ENCODE measurements at regions not wholly inside any gene's neighbourhood (a gene's known extent, or its start where the extent isn't known, plus 50 kb on each side); places are given as distances from the start of the nearest gene placed in this dataset.
"Not testable (repeated sequence)": the region's sequence is repeated elsewhere in the genome, so short reads cannot be mapped to it uniquely, and the experiment has no call there.

DNA sequence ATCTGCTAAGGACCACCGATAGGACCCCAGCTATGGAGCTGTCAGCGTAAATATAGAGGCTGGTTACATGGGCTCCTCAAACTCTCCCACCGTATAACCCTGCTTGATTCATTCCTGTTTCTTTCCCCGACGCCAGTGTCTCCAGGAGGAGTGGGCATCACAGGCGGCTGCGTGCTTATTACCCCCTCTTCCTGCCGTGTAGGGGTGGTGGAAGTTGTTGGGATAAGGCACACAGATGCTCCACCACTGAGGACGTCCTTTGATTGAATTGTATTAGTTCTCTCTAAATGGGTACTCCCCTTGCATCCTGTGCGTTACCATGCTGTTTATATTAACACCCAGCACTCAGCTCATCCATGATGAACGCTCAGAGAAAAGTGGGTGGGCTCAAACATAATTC lies 104.6 kb downstream of the ZBTB18 start:
- H3K4me3 ChIP-seq (ENCODE audit: low read depth in 1 of 2, low read length in 2 of 2), result no peak overlapping the region

DNA sequence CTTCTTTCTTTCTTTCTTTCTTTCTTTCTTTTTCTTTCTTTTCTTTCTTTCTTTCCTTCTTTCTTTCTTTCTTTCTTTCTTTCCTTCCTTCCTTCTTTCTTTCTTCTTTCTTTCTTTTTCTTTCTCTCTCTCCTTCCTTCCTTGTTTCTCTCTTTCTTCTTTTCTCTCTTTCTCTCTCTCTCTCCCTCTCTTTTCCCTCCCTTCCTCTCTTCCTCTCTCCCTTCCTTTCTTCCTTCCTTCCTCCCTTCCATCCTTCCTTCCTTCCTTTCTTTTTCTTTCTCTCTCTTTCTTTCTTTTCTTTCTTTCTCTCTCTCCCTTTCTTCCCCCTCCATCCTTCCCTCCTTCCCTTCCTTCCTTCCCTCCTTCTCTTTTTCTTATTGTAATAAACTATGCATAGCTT lies 105.5 kb downstream of the ZBTB18 start:
- H3K9ac ChIP-seq (ENCODE audit: low read depth in 1 of 2, low read length in 2 of 2); H3K27me3 ChIP-seq (ENCODE audit: control insufficient read depth in 1 of 2, insufficient read depth in 2 of 2, low read length in 2 of 2); H3K27ac ChIP-seq (ENCODE audit: low read depth, low read length); H3K9me3 ChIP-seq (ENCODE audit: control insufficient read depth in 1 of 2, low read length in 2 of 2); H3K36me3 ChIP-seq (ENCODE audit: control insufficient read depth in 1 of 2, insufficient read depth in 2 of 2, low read length in 2 of 2); H3K4me1 ChIP-seq (ENCODE audit: control insufficient read depth in 1 of 2, insufficient read depth in 2 of 2, low read length in 2 of 2); H3K4me3 ChIP-seq (ENCODE audit: low read depth in 1 of 2, low read length in 2 of 2): not testable (repeated sequence)

More for the DNA sequence above, 104.6 kb downstream of the ZBTB18 start:
- no peak overlapping the region for H3K27ac ChIP-seq (ENCODE audit: low read depth, low read length)
- no peaks in the 10 kb centered on the region for H3K9me3 ChIP-seq (ENCODE audit: control insufficient read depth in 1 of 2, low read length in 2 of 2)
- no peaks in the 10 kb centered on the region for H3K36me3 ChIP-seq (ENCODE audit: control insufficient read depth in 1 of 2, insufficient read depth in 2 of 2, low read length in 2 of 2)
- no peaks in the 10 kb centered on the region for H3K4me1 ChIP-seq (ENCODE audit: control insufficient read depth in 1 of 2, insufficient read depth in 2 of 2, low read length in 2 of 2)
- H3K9ac ChIP-seq (ENCODE audit: low read depth in 1 of 2, low read length in 2 of 2), result no peak overlapping the region
- H3K27me3 ChIP-seq (ENCODE audit: control insufficient read depth in 1 of 2, insufficient read depth in 2 of 2, low read length in 2 of 2), result no peaks in the 10 kb centered on the region

DNA sequence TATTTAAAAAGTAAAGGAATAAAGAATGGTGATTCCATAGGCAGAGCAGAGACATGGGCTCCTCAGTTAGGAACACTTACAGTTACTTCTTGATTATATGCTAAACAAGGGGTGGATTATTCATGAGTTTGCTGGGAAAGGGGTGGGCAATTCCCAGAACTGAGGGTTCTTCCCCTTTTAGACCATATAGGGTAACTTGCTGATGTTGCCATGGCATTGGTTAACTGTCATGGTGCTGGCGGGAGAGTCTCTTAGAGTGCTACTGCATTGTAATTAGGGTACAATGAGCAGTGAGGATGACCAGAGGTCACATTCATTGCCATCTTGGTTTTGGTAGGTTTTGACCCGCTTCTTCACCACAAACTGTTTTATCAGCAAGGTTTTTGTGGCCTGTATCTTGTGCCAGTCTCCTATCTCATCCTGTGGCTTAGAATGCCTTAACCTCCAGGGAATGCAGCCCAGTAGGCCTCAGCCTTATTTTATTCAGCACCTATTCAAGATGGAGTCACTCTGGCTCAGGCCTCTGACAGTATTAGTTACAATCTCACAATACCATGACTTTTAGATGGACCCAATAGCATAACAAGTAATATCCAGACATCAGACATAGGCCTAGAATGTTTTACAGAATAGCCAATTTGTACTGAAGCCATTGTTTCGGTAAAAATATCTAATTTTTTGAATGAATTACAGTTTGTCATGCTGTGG lies 106.8 kb downstream of the ZBTB18 start:
- Histone ChIP-seq H3K27me3 (ENCODE audit: control insufficient read depth in 1 of 2, insufficient read depth in 2 of 2, low read length in 2 of 2) (no peaks in the 10 kb centered on the region), H3K4me1 (ENCODE audit: control insufficient read depth in 1 of 2, insufficient read depth in 2 of 2, low read length in 2 of 2) (no peaks in the 10 kb centered on the region), H3K27ac (ENCODE audit: low read depth, low read length) (no peak overlapping the region), H3K9me3 (ENCODE audit: control insufficient read depth in 1 of 2, low read length in 2 of 2) (no peaks in the 10 kb centered on the region), H3K36me3 (ENCODE audit: control insufficient read depth in 1 of 2, insufficient read depth in 2 of 2, low read length in 2 of 2) (no peaks in the 10 kb centered on the region), H3K9ac (ENCODE audit: low read depth in 1 of 2, low read length in 2 of 2) (no peak overlapping the region), H3K4me3 (ENCODE audit: low read depth in 1 of 2, low read length in 2 of 2) (no peak overlapping the region)

DNA sequence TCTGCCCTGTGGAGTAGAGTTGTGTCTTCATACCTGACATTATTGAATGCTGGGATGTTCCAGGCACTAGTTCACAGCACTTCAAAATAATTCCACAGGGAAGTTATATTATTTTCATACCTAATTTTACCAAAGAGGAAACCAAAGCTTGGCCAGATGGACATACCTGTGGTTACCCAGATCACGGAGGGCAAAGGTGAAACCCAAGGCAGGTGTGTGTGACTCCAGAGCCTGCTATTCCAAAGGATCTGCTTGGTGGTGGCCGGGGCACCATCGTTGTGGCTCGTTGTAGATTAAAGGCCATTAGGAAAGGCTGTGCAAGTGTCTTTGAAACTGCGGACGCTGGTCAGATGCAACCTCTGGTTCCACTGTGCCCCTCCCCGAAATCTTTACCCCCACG lies 108.6 kb downstream of the ZBTB18 start:
- Histone ChIP-seq H3K4me1 (ENCODE audit: control insufficient read depth in 1 of 2, insufficient read depth in 2 of 2, low read length in 2 of 2) (no peaks in the 10 kb centered on the region), H3K36me3 (ENCODE audit: control insufficient read depth in 1 of 2, insufficient read depth in 2 of 2, low read length in 2 of 2) (no peaks in the 10 kb centered on the region), H3K9me3 (ENCODE audit: control insufficient read depth in 1 of 2, low read length in 2 of 2) (no peaks in the 10 kb centered on the region), H3K27me3 (ENCODE audit: control insufficient read depth in 1 of 2, insufficient read depth in 2 of 2, low read length in 2 of 2) (no peaks in the 10 kb centered on the region), H3K4me3 (ENCODE audit: low read depth in 1 of 2, low read length in 2 of 2) (no peak overlapping the region), H3K27ac (ENCODE audit: low read depth, low read length) (no peak overlapping the region), H3K9ac (ENCODE audit: low read depth in 1 of 2, low read length in 2 of 2) (no peak overlapping the region)

DNA sequence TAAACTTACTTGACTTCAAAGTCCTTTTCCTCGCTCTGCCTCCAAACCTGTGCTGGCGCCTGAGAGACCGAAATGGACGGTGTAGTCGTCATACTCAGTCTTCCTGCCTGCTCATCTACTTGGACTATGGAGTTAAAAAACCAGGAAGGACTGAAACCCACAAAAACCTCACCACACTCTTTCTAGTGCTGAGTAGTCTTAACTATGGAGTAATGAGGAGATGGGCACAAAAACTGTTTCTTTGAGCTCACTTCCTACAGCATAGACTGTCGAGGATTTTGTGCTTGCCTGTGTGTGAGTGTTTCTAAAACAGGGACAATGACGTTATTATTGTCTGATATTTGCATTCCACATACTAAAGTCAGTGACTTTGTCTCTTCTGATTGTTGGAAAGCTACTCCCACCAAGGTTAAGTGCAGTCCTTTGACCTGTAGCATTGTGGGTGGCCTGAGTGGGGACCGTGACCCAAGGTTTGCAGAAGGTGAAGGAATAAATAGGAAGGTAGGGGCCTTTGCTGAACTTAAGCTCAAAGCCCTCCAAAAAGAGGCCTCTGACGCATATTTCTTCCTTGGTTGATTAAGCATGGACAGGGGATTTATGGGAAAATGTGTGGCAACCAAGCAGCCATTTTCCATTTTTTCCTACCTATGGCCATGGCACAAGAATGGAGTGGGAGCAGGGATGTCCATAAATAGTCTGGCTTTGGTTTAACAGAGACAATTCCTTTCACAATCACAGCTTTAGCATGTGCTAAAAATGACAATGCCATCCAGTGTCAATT lies 109.6 kb downstream of the ZBTB18 start:
- H3K4me3 ChIP-seq (ENCODE audit: low read depth in 1 of 2, low read length in 2 of 2), result no peak overlapping the region
- H3K27me3 ChIP-seq (ENCODE audit: control insufficient read depth in 1 of 2, insufficient read depth in 2 of 2, low read length in 2 of 2), result no peaks in the 10 kb centered on the region
- H3K9me3 ChIP-seq (ENCODE audit: control insufficient read depth in 1 of 2, low read length in 2 of 2), result no peaks in the 10 kb centered on the region
- no peaks in the 10 kb centered on the region for H3K4me1 ChIP-seq (ENCODE audit: control insufficient read depth in 1 of 2, insufficient read depth in 2 of 2, low read length in 2 of 2)
- H3K9ac ChIP-seq (ENCODE audit: low read depth in 1 of 2, low read length in 2 of 2), result no peak overlapping the region
- H3K27ac ChIP-seq (ENCODE audit: low read depth, low read length), result no peak overlapping the region
- no peaks in the 10 kb centered on the region for H3K36me3 ChIP-seq (ENCODE audit: control insufficient read depth in 1 of 2, insufficient read depth in 2 of 2, low read length in 2 of 2)

DNA sequence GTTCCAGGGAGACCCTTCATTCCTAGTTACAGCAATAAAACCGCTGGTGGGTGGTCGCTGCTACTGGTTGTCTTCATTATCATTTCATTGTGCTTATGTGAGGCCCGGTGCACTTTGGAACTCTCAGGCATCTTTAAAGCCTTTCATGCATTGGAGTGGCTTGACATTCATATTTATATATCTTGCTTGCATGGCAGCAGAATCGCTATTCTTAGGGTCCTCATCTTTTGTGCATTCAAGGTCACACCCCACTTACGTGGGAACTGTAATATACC lies 110.1 kb downstream of the ZBTB18 start:
- Histone ChIP-seq H3K4me1 (ENCODE audit: control insufficient read depth in 1 of 2, insufficient read depth in 2 of 2, low read length in 2 of 2) (no peaks in the 10 kb centered on the region), H3K4me3 (ENCODE audit: low read depth in 1 of 2, low read length in 2 of 2) (no peak overlapping the region), H3K27ac (ENCODE audit: low read depth, low read length) (no peak overlapping the region), H3K9ac (ENCODE audit: low read depth in 1 of 2, low read length in 2 of 2) (no peak overlapping the region), H3K27me3 (ENCODE audit: control insufficient read depth in 1 of 2, insufficient read depth in 2 of 2, low read length in 2 of 2) (no peaks in the 10 kb centered on the region), H3K36me3 (ENCODE audit: control insufficient read depth in 1 of 2, insufficient read depth in 2 of 2, low read length in 2 of 2) (no peaks in the 10 kb centered on the region), H3K9me3 (ENCODE audit: control insufficient read depth in 1 of 2, low read length in 2 of 2) (no peaks in the 10 kb centered on the region)

DNA sequence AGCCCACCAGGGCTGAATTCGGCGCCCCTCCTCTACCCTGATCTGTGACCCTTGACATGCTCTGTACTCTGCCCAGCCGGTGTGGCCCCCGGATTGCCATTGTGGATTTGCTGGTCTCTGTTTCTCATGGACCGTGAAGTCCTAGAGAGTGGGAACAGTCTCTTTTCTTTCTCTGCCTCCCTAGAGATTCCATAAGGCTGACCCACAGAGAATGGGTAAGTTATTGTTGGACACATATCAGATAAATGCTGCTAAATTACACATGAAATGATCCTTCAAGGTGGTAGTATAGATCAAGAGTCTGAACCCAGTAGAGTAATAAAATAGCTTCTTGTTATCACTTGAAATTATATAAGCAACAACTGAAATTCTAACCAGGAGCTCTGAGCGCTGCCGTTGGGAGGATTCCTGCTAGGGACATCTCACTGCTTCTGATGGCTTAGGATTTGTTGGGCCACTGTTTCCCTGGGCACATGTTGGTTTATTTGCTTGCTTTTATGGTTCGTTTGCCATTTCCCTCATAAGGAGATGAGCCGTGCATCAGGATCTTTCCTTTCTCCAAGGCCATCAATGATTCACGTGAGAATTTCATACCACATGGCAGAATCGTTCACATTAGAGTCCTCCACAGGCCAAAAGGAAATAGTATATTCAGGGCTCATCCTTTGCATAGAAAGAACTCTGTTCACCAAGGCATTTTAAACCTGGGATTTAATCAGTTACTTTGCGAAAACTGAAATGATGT lies 111.9 kb downstream of the ZBTB18 start:
- Histone ChIP-seq H3K27ac (ENCODE audit: low read depth, low read length) (no peak overlapping the region), H3K36me3 (ENCODE audit: control insufficient read depth in 1 of 2, insufficient read depth in 2 of 2, low read length in 2 of 2) (no peaks in the 10 kb centered on the region), H3K27me3 (ENCODE audit: control insufficient read depth in 1 of 2, insufficient read depth in 2 of 2, low read length in 2 of 2) (no peaks in the 10 kb centered on the region), H3K9ac (ENCODE audit: low read depth in 1 of 2, low read length in 2 of 2) (no peak overlapping the region), H3K9me3 (ENCODE audit: control insufficient read depth in 1 of 2, low read length in 2 of 2) (no peaks in the 10 kb centered on the region), H3K4me1 (ENCODE audit: control insufficient read depth in 1 of 2, insufficient read depth in 2 of 2, low read length in 2 of 2) (no peaks in the 10 kb centered on the region), H3K4me3 (ENCODE audit: low read depth in 1 of 2, low read length in 2 of 2) (no peak overlapping the region)

DNA sequence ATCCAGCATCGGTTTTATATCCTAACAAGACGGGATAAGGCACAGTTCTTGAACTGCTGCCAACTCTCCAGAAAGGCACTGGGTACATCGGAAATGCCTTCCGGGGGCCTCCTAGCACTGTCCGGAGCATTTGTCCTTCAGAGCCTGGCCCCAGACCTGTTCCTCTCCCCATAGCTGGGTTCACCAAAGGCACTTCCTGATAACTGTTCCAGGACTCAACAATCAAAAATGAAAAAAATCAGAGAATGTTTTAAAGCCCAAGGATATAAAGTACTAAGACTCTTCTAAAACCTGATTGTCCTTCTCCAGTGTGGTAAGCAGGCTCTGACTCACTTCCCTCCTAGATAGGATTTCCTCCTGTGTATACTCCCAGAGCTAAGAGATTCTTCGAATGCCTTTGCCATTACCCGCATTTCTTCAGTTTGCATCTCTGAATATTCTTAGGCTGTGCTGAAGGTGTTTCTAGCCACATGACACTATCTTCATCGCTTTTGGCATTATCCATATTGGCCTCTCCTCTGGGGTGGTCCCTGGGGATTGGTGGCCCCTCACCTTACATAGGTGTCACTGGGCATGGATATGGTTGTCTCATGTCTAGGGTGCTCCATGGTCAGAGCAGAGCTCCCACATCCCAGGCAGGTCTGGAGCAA lies 112.9 kb downstream of the ZBTB18 start:
- no peak overlapping the region for H3K27ac ChIP-seq (ENCODE audit: low read depth, low read length)
- no peak overlapping the region for H3K9ac ChIP-seq (ENCODE audit: low read depth in 1 of 2, low read length in 2 of 2)
- H3K4me1 ChIP-seq (ENCODE audit: control insufficient read depth in 1 of 2, insufficient read depth in 2 of 2, low read length in 2 of 2), result no peaks in the 10 kb centered on the region
- H3K36me3 ChIP-seq (ENCODE audit: control insufficient read depth in 1 of 2, insufficient read depth in 2 of 2, low read length in 2 of 2), result no peaks in the 10 kb centered on the region
- no peaks in the 10 kb centered on the region for H3K9me3 ChIP-seq (ENCODE audit: control insufficient read depth in 1 of 2, low read length in 2 of 2)
- H3K27me3 ChIP-seq (ENCODE audit: control insufficient read depth in 1 of 2, insufficient read depth in 2 of 2, low read length in 2 of 2), result no peaks in the 10 kb centered on the region
- H3K4me3 ChIP-seq (ENCODE audit: low read depth in 1 of 2, low read length in 2 of 2), result no peak overlapping the region

DNA sequence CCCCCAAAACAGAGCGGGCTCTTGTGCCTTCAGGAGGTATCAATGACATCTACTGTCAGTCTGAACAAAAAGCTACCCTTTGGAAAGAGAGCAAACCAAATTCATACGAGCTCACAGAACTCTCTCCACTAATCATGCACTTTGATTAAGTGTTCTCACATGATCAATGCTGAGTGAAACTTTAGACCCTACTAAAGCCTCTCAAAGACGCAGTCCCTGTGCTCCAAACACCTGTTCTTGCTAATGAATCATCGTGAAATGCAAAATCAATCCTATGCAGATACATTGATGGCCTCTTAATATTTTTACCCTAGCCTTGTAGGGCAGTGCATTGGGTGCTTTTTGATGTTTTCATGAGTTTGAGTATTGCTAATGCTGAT lies 113.4 kb downstream of the ZBTB18 start:
- no peak overlapping the region for H3K27ac ChIP-seq (ENCODE audit: low read depth, low read length)
- no peaks in the 10 kb centered on the region for H3K4me1 ChIP-seq (ENCODE audit: control insufficient read depth in 1 of 2, insufficient read depth in 2 of 2, low read length in 2 of 2)
- no peaks in the 10 kb centered on the region for H3K27me3 ChIP-seq (ENCODE audit: control insufficient read depth in 1 of 2, insufficient read depth in 2 of 2, low read length in 2 of 2)
- H3K9ac ChIP-seq (ENCODE audit: low read depth in 1 of 2, low read length in 2 of 2), result no peak overlapping the region
- no peak overlapping the region for H3K4me3 ChIP-seq (ENCODE audit: low read depth in 1 of 2, low read length in 2 of 2)
- no peaks in the 10 kb centered on the region for H3K9me3 ChIP-seq (ENCODE audit: control insufficient read depth in 1 of 2, low read length in 2 of 2)
- no peaks in the 10 kb centered on the region for H3K36me3 ChIP-seq (ENCODE audit: control insufficient read depth in 1 of 2, insufficient read depth in 2 of 2, low read length in 2 of 2)

DNA sequence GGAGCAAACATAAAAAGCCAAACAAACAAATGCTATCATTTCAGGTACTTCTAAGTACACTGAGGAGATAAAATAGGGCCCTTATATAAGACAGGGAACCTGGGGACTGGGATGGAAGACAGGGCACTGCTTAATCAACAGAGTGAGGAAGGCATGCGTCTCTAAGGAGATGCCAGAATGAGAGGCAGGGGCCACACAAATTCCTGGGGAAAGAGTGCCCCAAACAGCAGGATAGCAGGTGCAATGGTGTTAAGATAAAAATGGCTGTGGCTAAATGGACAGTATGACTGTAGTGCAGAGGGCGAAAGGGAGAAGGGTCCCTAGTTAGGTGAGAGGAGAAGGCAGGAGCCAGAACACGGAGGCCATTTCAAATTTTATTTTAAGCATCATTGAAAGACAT lies 113.9 kb downstream of the ZBTB18 start:
- Histone ChIP-seq H3K9ac (ENCODE audit: low read depth in 1 of 2, low read length in 2 of 2) (no peak overlapping the region), H3K4me1 (ENCODE audit: control insufficient read depth in 1 of 2, insufficient read depth in 2 of 2, low read length in 2 of 2) (no peaks in the 10 kb centered on the region), H3K27me3 (ENCODE audit: control insufficient read depth in 1 of 2, insufficient read depth in 2 of 2, low read length in 2 of 2) (no peaks in the 10 kb centered on the region), H3K36me3 (ENCODE audit: control insufficient read depth in 1 of 2, insufficient read depth in 2 of 2, low read length in 2 of 2) (no peaks in the 10 kb centered on the region), H3K4me3 (ENCODE audit: low read depth in 1 of 2, low read length in 2 of 2) (no peak overlapping the region), H3K27ac (ENCODE audit: low read depth, low read length) (no peak overlapping the region), H3K9me3 (ENCODE audit: control insufficient read depth in 1 of 2, low read length in 2 of 2) (no peaks in the 10 kb centered on the region)
